Kidney capillary endothelial cell (primary cell): ENCODE measurements at regions not wholly inside any gene's neighbourhood (a gene's known extent, or its start where the extent isn't known, plus 50 kb on each side); places are given as distances from the start of the nearest gene placed in this dataset.
"Not testable (repeated sequence)": the region's sequence is repeated elsewhere in the genome, so short reads cannot be mapped to it uniquely, and the experiment has no call there.

Experiments used
- DNase-seq: peaks from one replicate; pipeline ENCODE4 v3.0.0-alpha.2; 2018; ENCODE audit warnings: low spot score

DNA sequence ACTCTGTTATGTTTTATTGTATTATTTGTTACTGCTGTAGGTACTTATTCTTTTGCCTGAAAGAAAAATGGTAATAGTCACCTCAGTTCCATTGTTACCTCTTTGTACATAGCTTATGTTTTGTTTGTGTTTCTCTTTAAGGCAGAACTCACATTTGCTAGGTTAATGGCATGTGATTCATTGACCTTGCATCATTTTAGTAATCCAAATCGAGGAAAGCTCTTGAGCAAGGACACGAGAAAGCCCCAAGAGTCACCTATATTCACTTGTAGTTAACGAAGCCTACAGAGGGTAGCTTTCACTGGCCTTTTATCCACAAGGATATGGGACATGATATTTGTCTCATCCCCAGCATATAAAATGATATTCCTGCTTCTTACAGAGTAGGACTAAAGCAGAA is 1765.2 kb downstream of the NCAM2 start:
- no peak for DNase-seq

DNA sequence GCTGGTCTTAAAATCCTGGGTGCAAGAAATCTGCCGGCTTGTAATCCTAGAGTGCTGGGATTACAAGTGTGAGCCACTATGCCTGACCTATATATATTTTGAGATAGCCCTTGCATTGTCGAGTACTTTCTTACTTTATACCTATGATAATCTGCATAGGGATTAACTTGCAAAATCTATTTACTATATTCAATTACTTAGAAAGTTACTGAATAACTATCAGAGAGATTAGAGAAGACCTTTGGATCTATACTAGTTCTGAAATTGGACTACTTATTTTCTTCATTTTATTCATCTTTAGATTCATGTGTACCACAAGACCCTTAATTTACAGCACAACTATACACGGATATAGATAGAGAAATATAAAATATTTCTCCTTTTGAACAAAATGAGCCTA is 1766.0 kb downstream of the NCAM2 start:
- DNase-seq = no peak

- no peak for DNase-seq
Measured at GRCh38 chr21:22791376-22791775, 1793.2 kb downstream of the NCAM2 start.

DNA sequence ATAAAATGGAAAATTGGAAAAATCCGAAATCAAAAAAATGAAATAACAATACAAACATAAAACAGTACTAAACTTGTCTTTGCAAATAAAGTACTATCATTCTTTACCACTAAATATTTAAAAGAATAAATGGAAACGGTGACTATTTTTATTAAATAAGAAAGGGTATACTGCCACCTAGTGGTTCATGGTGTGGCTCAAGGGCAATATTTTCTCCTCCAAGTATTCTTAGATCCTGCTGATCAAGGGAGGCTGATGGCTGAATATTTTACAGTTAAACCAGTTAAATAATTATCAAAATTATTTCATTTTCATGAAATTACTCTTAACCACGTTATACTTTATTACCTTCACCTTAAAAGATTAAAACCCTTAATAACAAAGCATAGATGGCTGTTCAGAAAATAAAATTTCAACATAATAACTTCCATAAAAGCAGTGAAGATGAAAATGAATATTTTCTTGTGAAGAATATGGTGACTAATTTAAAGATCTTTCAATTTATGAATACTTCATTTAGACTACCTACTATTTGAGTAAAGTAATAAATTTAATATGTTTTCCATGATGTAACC is 1793.9 kb downstream of the NCAM2 start:
- DNase-seq = peak; percentile 71

GRCh38 chr21:22795091-22795490 is 1796.9 kb downstream of the NCAM2 start:
- DNase-seq = no peak

GRCh38 chr21:22795644-22796043 is 1797.4 kb downstream of the NCAM2 start:
- no peak for DNase-seq

GRCh38 chr21:22796147-22796546 is 1797.9 kb downstream of the NCAM2 start:
- no peak for DNase-seq

- no peak for DNase-seq
Measured at GRCh38 chr21:22804151-22804550, 1805.9 kb downstream of the NCAM2 start.

GRCh38 chr21:22806278-22806677 is 1808.1 kb downstream of the NCAM2 start:
- DNase-seq = no peak

DNA sequence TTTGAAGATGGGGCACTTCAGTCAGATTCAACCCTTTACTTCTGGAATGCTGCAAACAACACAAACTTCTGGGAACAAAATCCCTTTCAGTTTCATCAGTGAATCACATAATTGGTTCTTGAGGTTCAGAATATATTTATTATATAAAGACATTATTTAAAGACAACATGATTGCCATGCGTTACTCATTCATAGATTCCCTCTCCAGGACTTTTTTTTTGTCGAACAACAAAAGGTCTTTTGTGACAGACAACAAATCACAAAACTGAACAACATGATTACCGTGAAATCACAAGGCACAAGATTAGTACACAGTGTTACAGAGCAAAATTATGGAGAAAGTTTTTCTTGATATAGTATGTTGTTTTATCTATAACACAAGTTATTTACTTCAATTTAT is 1815.0 kb downstream of the NCAM2 start:
- no peak for DNase-seq

DNA sequence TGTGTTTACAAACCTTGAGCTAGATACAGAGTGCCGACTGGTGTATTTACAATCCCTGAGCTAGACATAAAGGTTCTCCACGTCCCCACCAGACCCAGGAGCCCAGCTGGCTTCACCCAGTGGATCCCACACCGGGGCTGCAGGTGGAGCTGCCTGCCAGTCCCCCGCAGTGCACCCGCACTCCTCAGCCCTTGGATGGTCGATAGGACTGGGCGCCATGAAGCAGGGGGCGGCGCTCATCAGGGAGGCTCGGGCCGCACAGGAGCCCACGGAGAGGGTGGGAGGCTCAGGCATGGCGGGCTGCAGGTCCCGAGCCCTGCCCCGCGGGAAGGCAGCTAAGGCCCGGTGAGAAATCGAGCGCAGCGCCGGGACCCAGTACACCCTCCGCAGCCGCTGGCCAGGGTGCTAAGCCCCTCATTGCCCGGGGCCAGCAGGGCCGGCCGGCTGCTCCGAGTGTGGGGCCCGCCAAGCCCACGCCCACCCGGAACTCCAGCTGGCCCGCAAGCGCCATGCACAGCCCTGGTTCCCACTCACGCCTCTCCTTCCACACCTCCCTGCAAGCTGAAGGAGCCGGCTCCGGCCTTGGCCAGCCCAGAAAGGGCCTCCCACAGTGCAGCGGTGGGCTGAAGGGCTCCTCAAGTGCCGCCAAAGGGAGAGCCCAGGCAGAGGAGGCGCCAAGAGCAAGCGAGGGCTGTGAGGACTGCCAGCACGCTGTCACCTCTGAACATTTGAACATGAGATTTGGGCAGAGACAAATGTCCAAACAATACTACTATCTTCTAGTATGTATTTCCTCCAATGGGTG is 1820.7 kb downstream of the NCAM2 start:
- not testable (repeated sequence) for DNase-seq

- no peak for DNase-seq
Measured at GRCh38 chr21:22827422-22827821, 1829.2 kb downstream of the NCAM2 start.

DNA sequence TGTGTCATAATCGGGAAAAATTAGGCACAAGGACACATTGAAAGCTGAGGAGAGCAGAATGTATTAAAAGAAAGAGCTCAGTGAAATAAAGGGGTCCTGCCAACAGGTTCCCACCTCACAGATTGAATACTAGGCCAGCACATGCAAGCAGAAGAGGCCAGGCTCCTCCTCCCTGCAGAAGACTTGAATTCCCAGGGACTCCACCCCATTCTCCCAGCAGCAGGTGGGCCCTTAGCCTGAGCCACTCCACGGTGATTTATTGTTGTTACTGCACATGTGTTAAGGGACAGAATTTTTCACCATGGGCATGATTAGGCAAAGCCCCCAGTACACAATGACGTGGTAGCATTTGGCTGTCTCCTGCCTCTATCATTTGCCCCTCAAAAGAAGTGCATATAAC is 1844.7 kb downstream of the NCAM2 start:
- no peak for DNase-seq

DNA sequence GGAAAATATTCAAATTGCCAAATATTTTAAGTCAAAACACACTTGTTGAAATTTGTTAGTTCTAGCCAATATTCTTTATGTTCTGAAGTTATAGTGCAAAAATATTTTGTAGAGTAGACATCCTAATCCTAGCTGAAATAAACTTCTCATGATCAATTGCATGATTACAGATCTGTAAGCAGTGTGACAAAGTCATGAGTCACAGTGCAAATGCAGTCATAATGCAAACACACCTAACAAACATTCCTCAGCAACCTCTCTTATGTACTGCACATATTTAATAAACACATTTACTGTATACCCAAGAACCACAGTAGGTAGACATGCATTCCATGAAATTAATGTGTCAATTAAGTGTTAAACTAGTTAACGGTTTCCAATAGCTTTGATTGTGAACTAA is 1857.4 kb downstream of the NCAM2 start:
- peak; percentile 30 for DNase-seq

DNA sequence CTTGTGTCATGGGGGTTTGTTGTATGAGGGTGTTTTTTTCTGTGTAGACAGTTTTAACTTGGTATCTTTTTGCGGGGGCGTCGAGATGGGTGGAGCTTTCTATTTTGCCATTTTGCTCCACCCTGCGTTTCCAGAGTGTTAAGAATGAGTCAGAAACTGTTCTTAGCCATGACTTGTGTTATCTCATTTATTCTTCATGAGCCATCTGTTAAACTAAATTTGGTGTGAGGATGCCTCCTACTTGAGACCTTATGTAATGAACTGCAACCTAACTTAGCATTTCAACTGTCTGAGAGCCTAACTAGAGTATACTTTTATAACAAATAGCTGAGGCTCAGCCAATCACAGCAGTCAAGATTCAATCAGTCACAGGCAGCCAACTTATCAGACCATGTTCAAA is 1873.5 kb downstream of the NCAM2 start:
- no peak for DNase-seq

- no peak for DNase-seq
Measured at GRCh38 chr21:22880573-22880972, 1882.4 kb downstream of the NCAM2 start.

DNA sequence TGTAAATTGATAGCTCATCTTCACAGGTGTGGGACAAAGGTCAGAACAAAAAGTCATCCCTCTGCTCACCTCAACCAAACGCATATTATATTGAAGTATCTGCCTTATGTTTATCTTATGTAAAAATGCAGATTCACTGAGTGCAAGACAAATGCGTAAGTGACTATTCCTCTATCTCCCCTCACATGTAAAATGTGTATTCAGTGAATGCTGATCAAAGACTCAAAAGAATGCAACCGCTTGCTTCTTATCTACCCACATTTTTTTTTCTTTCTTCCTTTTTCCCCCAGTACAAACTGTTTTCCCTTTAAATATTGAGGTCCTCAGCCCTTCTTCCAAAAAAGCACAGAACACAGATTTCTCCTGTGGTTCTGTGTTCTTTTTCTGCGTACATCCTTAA is 1882.9 kb downstream of the NCAM2 start:
- no peak for DNase-seq

GRCh38 chr21:22885079-22885478 is 1886.9 kb downstream of the NCAM2 start:
- no peak for DNase-seq

DNA sequence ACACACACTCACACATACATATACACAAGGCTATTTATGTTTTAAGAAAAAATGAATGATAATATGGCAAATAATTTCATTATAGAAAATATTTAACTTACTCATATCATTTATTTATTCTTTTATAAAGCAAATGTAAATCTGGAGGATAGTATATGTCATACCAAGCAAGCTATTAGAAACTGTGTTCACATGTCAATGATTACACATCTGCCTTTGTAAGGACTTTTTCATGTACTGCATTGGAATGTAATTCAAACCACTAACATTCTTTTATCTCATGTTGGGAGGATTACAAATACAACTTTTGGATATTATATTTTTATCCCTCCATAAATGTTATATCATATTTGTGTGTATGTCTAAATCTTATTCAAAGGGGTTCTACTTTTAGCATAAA is 1887.4 kb downstream of the NCAM2 start:
- DNase-seq = no peak

DNA sequence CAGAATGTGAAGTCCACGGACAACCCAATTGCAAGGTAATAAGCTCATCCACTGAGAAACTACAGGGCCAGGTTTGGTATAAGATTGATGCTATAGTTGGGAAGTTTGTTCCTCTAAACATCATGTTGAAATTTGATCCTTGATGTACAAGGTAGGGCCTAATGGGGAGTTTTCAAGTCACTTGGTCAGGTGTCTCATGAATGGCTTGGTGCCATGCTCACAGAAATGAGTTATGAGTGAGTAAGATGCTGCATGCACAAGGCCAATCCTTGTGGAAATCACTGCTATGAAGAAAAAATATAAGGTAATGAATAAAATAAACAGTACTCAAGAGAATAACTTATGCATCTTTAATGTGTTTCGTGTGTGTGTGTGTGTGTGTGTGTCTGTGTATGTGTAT is 1891.2 kb downstream of the NCAM2 start:
- no peak for DNase-seq

DNA sequence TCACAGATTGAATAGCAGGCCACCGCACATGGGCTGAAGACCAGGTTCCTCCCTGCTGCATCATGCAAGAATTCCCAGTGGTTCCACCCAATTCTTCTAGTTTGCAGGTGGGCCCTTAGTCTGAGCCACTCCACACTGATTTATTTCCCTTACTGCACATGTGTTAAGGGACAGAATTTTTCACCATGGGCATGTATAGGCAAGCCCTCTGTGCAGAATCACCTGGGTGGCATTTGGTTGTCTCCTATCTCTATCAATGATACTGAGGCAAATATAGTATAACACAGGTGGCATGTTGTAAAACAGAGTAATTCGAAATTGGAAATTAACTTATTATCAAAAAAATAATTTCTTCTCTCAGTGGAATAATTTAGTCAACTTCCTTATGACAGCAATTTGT is 1892.4 kb downstream of the NCAM2 start:
- DNase-seq = no peak

- DNase-seq = no peak
Measured at GRCh38 chr21:22892028-22892427, 1893.8 kb downstream of the NCAM2 start.

- no peak for DNase-seq
Measured at GRCh38 chr21:22892740-22893139, 1894.5 kb downstream of the NCAM2 start.

- DNase-seq = no peak
Measured at GRCh38 chr21:22898051-22898665, 1899.9 kb downstream of the NCAM2 start.
